ENCODE measurements at regions not wholly inside any gene's neighbourhood (a gene's known extent, or its start where the extent isn't known, plus 50 kb on each side); places are given as distances from the start of the nearest gene placed in this dataset.
"Not testable (repeated sequence)": the region's sequence is repeated elsewhere in the genome, so short reads cannot be mapped to it uniquely, and the experiment has no call there.

DNA sequence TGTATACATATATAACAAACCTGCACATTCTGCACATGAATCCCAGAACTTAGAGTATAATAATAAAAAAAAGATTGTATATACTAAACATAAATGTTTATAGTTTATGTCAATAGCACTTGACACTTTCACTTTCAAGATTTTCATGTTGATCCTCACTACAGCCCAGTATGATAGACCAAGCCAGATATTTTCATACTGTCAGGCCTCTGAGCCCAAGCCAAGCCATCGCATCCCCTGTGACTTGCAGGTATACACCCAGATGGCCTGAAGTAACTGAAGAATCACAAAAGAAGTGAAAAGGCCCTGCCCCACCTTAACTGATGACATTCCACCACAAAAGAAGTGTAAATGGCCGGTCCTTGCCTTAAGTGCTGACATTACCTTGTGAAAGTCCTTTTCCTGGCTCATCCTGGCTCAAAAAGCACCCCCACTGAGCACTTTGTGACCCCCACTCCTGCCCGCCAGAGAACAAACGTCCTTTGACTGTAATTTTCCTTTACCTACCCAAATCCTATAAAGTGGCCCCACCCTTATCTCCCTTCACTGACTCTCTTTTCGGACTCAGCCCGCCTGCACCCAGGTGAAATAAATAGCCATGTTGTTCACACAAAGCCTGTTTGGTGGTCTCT, 555.5 kb upstream of the ADGRL2 start:
- not testable (repeated sequence) for FAIRE-seq

- FAIRE-seq: not testable (repeated sequence)
Measured at GRCh38 chr1:81244612-81245011, 556.1 kb upstream of the ADGRL2 start.

- FAIRE-seq: no peak
Measured at GRCh38 chr1:81242103-81242502, 558.6 kb upstream of the ADGRL2 start.

DNA sequence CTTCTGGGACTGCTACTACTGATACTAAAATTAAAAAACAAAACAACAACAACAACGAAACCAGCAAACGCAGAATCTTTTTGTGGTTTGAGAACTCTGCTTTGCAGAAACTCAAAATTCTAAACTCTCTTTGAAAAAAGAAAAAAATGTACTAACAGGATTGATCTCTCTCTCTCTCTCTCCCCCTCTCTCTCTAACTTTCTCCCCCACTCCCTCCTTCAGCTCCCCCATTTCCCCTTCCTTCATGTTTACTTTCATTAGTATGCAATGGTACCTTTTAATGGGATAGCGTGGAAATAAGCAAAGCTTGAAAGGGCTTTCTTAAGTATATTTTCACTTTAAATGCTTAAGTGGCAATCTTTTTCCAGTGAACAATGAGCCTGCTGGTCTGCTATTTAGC, 562.6 kb upstream of the ADGRL2 start:
- FAIRE-seq: no peak

GRCh38 chr1:81237473-81238089, 563.2 kb upstream of the ADGRL2 start:
- no peak for FAIRE-seq

DNA sequence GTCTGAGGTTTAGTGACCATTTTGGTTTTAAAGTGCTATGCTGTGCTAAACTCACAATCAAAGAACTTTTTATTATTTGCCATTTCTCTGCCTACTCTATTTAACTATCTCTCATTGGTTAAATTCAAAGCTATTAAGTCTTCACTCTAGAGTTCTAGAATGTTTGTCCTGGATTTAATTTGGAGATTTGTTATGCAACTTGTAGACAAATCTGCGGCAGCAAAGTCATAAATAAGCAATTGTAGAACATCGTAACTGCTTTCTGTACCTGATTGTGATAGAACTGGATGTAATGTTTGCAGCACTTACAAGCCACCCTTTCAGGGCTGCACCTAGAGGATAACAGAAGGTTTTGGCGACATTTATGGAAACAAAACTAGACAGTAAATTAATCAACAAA, 566.5 kb upstream of the ADGRL2 start:
- FAIRE-seq: no peak

- no peak for FAIRE-seq
Measured at GRCh38 chr1:81233591-81233990, 567.1 kb upstream of the ADGRL2 start.

DNA sequence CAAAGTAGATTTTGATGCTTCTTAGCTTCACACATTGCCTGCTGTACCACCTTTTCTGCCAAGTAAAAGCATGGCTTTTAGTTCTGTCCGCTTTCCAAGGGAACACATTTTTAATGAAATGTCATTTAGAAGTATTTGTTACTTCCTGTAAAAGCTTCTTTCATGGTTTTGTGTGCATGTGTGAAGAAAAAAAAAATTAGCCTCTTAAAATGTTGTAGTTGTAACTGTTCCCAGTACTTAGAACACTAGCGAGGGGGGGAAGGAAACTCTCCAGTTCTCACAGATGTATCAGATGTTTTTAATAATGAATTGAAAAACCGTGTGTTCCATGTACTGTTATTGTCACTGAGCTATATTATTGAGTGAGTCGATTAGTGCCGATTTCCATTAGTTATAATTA, 568.3 kb upstream of the ADGRL2 start:
- peak; percentile 88 for FAIRE-seq

DNA sequence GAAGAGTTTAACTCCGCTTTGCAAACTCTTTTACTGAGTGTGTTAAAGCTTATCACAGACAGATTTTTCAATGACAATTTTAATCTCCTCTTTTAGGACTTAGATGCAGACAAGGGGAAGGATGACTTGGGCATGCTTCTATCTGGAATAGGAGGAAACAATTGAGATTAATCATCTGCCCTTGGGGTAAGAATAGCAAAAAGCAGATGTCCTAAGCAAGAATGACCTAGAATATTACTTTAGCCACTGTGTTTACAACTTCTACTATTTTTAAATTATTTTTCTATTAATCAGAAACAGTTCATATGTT, 569.0 kb upstream of the ADGRL2 start:
- no peak for FAIRE-seq

DNA sequence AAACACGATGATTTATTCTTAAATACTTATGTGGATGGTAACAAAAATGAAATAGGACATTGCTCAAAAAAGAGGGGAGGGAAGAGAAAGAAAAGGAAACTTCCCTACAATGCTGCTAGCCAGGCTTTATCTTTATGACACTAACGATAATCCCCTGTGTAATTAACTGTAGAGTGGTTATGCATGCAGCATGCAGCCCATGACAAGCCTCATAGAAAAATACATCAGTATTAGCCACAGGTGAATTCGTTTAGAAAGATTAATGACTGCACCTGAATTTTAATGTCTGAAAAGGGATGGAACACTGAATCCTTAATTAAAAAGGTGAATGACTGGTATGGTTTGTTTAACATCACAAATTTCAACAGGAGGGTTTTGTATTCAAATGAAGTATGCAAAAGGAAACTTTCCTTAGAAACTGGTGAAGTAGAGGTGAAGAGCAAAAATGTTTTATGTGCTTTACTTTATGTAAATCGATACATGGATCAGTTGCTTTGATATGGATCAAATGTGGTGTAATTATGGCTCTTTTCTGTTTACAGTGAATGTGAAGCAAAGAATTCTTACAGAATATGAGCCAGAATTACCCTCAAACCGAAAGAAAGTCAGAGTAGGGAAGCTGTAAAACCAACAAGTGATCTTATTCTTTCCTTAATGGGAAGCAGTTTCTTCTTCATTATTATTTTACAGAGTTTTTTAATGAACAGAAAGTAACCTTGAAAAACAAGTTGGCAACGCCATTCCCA, 569.6 kb upstream of the ADGRL2 start:
- no peak for FAIRE-seq

DNA sequence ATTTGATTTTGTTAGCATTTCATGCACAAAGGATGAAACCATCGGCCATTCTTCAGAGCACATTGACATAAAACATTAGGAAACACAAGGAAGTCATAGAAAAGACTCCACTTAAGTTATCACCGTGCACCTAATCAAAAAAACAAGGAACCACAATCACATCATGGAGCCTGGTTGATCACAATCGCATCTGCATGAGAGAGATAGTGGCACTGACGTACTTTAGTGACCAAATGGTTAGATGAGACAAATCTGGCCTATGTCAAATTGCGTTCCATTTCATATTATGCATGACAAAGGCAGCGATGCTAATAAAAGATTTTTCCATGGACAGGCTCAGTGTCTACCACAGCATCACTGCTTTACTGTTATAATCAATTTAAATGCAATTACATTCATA, 571.8 kb upstream of the ADGRL2 start:
- FAIRE-seq: no peak

DNA sequence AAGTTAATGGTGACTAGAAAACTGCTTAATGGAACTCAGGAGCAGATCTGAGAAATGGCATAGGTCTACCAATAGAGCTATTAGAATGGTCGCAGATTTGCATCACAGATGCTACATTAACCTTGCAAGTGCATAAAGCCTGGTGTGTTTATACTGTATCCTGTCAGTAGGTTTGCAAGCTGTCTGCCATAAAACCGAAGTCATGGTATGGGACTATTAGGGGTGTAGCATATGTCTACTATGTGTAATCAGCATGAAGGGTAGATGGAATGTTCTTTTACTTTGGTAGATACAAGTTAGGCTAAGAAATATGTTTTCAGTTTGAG, 574.2 kb upstream of the ADGRL2 start:
- no peak for FAIRE-seq

DNA sequence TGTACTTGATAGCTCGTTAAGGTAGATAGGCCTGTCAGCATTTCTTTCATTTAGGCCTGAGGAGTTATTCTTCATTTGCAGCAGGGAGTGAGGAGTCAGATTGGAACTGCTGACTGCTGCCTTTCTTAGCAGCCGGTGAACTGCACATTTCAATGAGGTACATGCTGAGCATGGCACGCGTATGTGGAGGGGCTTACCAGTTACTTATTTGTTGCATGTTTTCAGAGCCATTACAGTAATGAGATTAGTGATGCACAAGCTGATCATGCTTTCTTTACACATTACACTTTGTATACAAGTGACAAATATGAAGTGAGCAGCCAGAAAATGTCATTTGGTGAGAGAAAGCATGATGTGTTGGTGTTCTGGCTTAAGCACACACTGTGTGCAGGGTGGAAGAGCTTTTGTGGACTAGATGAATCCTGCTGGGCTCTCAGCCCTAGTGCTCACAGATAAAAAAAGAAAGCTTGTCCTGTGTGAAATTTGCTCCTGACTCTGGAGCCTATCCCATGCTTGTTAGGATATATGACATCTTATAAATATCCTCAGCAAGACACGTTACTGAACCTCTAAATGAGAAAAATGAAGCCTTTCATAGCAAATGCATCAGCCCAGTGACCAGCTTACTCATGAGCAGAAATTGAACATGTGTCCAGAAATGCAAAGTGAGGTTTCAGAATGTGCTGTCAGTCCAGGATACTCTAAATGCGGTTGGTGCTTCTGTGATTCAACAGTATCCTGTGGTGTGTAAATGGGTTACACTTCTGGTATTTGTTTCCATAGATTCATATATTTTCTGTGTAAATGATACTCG, 574.7 kb upstream of the ADGRL2 start:
- FAIRE-seq: no peak

GRCh38 chr1:81224222-81224621, 576.5 kb upstream of the ADGRL2 start:
- FAIRE-seq: no peak

- no peak for FAIRE-seq
Measured at GRCh38 chr1:81221564-81221963, 579.2 kb upstream of the ADGRL2 start.

DNA sequence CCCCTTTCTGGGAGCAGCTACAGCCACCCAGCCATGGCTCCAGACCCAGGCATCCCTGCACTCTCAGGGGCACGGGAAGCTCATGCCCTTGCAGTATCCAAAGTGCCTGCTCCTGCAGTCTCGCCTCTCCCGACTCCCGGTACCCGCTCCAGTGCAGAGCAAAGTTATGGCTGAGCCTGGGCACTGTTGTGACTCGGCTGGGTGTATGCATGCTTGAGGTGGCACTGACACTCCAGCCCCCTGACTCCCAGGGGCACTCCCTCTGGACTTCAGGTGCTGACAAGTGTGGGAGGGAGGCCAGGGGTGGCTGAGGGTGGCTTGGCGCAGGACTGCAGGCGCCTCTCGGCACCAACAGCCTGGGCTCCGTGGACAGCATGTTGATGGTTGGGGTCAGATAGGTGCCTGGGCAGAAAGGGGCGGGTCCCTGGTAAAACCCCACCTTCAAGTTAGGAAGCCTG, 580.1 kb upstream of the ADGRL2 start:
- no peak for FAIRE-seq

DNA sequence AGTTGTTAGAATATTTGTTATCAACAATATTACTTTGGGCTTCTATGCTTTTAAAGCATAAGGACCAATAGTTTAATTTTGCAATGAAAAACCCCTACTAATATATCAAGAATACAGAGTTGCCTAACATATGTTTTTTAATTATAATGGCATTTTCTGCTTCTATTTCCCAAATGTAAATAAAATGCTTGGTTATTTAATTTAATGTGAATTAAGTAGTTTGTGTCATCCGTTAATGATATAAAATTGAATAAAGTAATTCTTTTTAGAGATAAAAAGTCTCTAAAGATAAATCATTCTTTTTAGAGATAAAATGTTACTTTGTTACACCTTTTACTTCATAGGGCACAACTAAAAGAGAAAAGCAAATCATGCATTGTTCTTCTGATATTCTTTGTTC, 583.7 kb upstream of the ADGRL2 start:
- FAIRE-seq: no peak

DNA sequence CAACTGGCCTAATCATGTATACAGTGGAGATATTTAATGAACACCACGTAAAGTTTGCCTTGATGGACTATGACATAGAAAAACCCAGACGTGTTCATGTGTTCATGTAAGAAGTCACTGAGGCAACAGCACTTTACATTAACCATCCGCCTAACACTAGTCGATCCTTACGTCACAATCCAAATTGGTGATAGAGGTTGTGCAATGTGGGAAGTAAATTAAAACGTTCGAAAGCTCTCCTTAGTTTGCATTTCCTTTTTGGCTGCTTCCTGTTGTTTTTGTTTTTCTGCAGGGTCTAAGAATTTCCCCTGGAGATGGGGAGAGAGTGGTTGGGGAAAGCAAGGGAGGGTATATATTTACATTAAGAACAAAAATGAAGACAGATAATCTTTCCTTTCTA, 587.5 kb upstream of the ADGRL2 start:
- no peak for FAIRE-seq

DNA sequence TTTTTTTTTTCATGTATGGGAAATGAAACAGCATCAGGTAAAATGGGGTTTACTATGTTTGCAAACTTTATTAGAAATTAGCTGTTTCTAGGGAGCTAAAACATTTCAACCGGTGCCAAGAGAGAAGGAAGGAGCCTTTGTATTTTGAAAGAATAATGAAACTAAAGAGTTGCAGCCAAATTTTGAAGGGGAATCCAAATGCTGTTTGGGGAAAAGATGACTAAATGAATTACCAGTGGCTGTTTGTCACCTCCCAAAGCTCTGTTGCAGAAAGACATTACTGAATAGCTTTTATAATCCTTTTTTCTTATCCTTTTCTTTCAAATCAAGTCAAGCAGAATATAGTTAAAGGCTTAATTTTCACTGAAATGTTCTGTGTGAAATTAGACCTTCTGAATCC, 591.3 kb upstream of the ADGRL2 start:
- no peak for FAIRE-seq

- no peak for FAIRE-seq
Measured at GRCh38 chr1:81208441-81208840, 592.3 kb upstream of the ADGRL2 start.

GRCh38 chr1:81205956-81206355, 594.8 kb upstream of the ADGRL2 start:
- no peak for FAIRE-seq

- FAIRE-seq: no peak
Measured at GRCh38 chr1:81201779-81202178, 599.0 kb upstream of the ADGRL2 start.

DNA sequence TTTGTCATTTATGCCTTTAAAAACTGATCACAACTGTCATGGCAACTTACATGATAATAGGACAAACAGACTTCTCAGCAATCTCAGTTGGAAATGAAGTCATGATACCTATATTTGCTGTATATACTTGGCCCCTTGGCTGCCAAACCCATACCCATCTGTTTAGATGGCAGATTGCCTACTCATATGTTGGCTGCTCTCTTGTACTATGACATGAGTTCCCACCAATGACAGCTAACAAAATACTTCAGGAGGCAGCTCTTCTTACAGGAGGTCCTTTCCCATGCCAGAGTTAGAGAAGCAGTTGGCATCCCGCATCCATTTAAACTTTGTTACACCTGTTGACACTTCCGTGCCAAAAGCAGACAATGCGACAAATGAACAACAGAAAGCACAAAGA, 603.1 kb upstream of the ADGRL2 start:
- no peak for FAIRE-seq

Measured in endometrium (tissue), 2 donors.